ENCODE measurements at regions not wholly inside any gene's neighbourhood (a gene's known extent, or its start where the extent isn't known, plus 50 kb on each side); places are given as distances from the start of the nearest gene placed in this dataset.

DNA sequence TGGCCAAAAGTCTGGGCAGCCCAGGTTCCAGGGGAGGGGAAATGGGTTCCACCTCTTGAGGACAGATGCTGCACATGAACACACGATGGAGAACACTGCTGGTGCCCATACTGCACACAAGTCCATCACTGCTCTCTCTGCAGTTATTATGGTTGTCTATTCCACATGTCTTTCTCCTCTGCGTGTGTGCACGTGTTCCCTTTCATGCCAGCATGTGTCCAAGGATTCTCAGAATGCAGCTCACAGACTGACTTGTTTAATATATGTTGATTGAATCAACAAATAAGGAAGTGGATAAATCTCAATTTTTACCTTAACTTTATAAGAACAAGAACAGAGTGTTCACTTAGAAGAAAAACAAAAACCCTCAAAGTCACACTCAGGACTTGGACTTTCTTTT, 158.9 kb downstream of the FNDC1 start:
- no peak for ATAC-seq (ENCODE audit: low read depth)
- DNase-seq: no peak
- 83% methylated on average over 1 of the region's 3 CpGs for WGBS (ENCODE audit: insufficient coverage)
- TF ChIP-seq CTCF (IDR thresholded peaks at IDR 0.05) (no peak), EZH2 (IDR thresholded peaks at IDR 0.05; ENCODE audit: borderline replicate concordance, insufficient read depth, low read depth, low read length, poor library complexity, severe bottlenecking) (no peak)
- no peaks in the 10 kb centered on the region for H3K79me2 ChIP-seq (ENCODE audit: control insufficient read depth, insufficient read depth, low read length)
- no peak overlapping the region for H3K4me2 ChIP-seq (replicated peaks; ENCODE audit: low read depth, low read length, poor library complexity, severe bottlenecking)
- Mint-ChIP-seq H3K27me3 (no peaks in the 10 kb centered on the region), H3K9me3 (ENCODE audit: insufficient read depth) (peaks cover under 1% of the 10 kb centered on the region), H3K4me3 (no peak overlapping the region), H3K27ac (no peak overlapping the region), H3K4me1 (no peaks in the 10 kb centered on the region)
- ChIA-PET POLR2A (no interaction called here), CTCF (no interaction called here)
- H3K27ac ChIP-seq (ENCODE audit: low read length in 2 of 2): no peak overlapping the region
- intact Hi-C loops (cut with micrococcal nuclease): no loop called here
- H3K9ac ChIP-seq (ENCODE audit: low read length): no peak overlapping the region
- H4K20me1 ChIP-seq (ENCODE audit: control insufficient read depth, insufficient read depth, low read length, poor library complexity, severe bottlenecking): no peaks in the 10 kb centered on the region
- no peaks in the 10 kb centered on the region for H3K36me3 ChIP-seq (replicated peaks in 1 of 2; ENCODE audit: control extremely low read depth in 1 of 2, control insufficient read depth in 1 of 2, extremely low read depth in 1 of 2, insufficient read depth in 2 of 2, low read length in 1 of 2)
- peaks cover 0 to 2% (median 0%) of the 10 kb centered on the region in 3 donors for H3K9me3 ChIP-seq (ENCODE audit: control extremely low read depth in 1 of 3, control insufficient read depth in 2 of 3, insufficient read depth in 1 of 3, low read length in 2 of 3)
- no peaks in the 10 kb centered on the region for H3K27me3 ChIP-seq (replicated peaks in 1 of 4; ENCODE audit: control extremely low read depth in 1 of 4, control insufficient read depth in 3 of 4, insufficient read depth in 4 of 4, low read length in 3 of 4)
- no peak overlapping the region for H2AFZ ChIP-seq (ENCODE audit: insufficient read depth, low read depth, low read length, poor library complexity, severe bottlenecking)
- no peak overlapping the region for H3K4me3 ChIP-seq (ENCODE audit: control extremely low read depth in 1 of 5, extremely low read depth in 1 of 5, insufficient read depth in 1 of 5, low read depth in 2 of 5, low read length in 4 of 5)
- H3K4me1 ChIP-seq (ENCODE audit: control insufficient read depth in 2 of 2, insufficient read depth in 2 of 2, low read length in 2 of 2): no peaks in the 10 kb centered on the region

GRCh38 chr6:159325476-159325875, 156.3 kb downstream of the FNDC1 start:
- Histone ChIP-seq H3K4me3 (ENCODE audit: control extremely low read depth in 1 of 5, extremely low read depth in 1 of 5, insufficient read depth in 1 of 5, low read depth in 2 of 5, low read length in 4 of 5) (no peak overlapping the region), H3K79me2 (ENCODE audit: control insufficient read depth, insufficient read depth, low read length) (no peaks in the 10 kb centered on the region), H3K27ac (ENCODE audit: low read length in 2 of 2) (no peak overlapping the region), H3K4me2 (replicated peaks; ENCODE audit: low read depth, low read length, poor library complexity, severe bottlenecking) (no peak overlapping the region), H3K9me3 (ENCODE audit: control extremely low read depth in 1 of 3, control insufficient read depth in 2 of 3, insufficient read depth in 1 of 3, low read length in 2 of 3) (no peaks in the 10 kb centered on the region), H3K4me1 (ENCODE audit: control insufficient read depth in 2 of 2, insufficient read depth in 2 of 2, low read length in 2 of 2) (no peaks in the 10 kb centered on the region), H3K27me3 (replicated peaks in 1 of 4; ENCODE audit: control extremely low read depth in 1 of 4, control insufficient read depth in 3 of 4, insufficient read depth in 4 of 4, low read length in 3 of 4) (no peaks in the 10 kb centered on the region), H4K20me1 (ENCODE audit: control insufficient read depth, insufficient read depth, low read length, poor library complexity, severe bottlenecking) (no peaks in the 10 kb centered on the region), H3K36me3 (replicated peaks in 1 of 2; ENCODE audit: control extremely low read depth in 1 of 2, control insufficient read depth in 1 of 2, extremely low read depth in 1 of 2, insufficient read depth in 2 of 2, low read length in 1 of 2) (no peaks in the 10 kb centered on the region), H2AFZ (ENCODE audit: insufficient read depth, low read depth, low read length, poor library complexity, severe bottlenecking) (no peak overlapping the region), H3K9ac (ENCODE audit: low read length) (no peak overlapping the region)
- ATAC-seq (ENCODE audit: low read depth) (no peak), DNase-seq (no peak)
- Mint-ChIP-seq H3K4me1 (no peaks in the 10 kb centered on the region), H3K27me3 (peaks cover 4% of the 10 kb centered on the region), H3K9me3 (ENCODE audit: insufficient read depth) (no peaks in the 10 kb centered on the region), H3K4me3 (no peak overlapping the region), H3K27ac (no peak overlapping the region)
- TF ChIP-seq EZH2 (IDR thresholded peaks at IDR 0.05; ENCODE audit: borderline replicate concordance, insufficient read depth, low read depth, low read length, poor library complexity, severe bottlenecking) (no peak), CTCF (IDR thresholded peaks at IDR 0.05) (no peak)
- intact Hi-C loops (cut with micrococcal nuclease): no loop called here
- WGBS (ENCODE audit: insufficient coverage): 89% methylated on average over 9 of the region's 9 CpGs
- ChIA-PET CTCF (interaction anchor here (0.7 kb wide), 1 partner anchor 248 kb away, joined by 3 read pairs; no protein-coding TSS in a partner anchor), POLR2A (no interaction called here)

Data from B cell (primary cell).